ENCODE measurements at regions not wholly inside any gene's neighbourhood (a gene's known extent, or its start where the extent isn't known, plus 50 kb on each side); places are given as distances from the start of the nearest gene placed in this dataset.
"Not testable (repeated sequence)": the region's sequence is repeated elsewhere in the genome, so short reads cannot be mapped to it uniquely, and the experiment has no call there.

- DNase-seq (ENCODE audit: low read depth in 4 of 6, low spot score in 6 of 6): no peak
- no peaks in the 10 kb centered on the region for H3K27me3 ChIP-seq (ENCODE audit: control insufficient read depth, insufficient read depth, low read length)
- 100% methylated on average over 2 of the region's 7 CpGs for WGBS (ENCODE audit: insufficient coverage)
- no peak overlapping the region for H3K27ac ChIP-seq (ENCODE audit: low read depth, low read length)
- no peaks in the 10 kb centered on the region for H3K4me1 ChIP-seq (ENCODE audit: control insufficient read depth, insufficient read depth, low read length)
- H3K9me3 ChIP-seq (ENCODE audit: control insufficient read depth, insufficient read depth, low read length): no peaks in the 10 kb centered on the region
- H3K4me3 ChIP-seq (ENCODE audit: low read depth, low read length): no peak overlapping the region
- H3K36me3 ChIP-seq (ENCODE audit: control insufficient read depth, insufficient read depth, low read length): no peaks in the 10 kb centered on the region
Measured at GRCh38 chr14:97788846-97789526, 991.8 kb downstream of the VRK1 start.

GRCh38 chr14:97791072-97791471 is 993.9 kb downstream of the VRK1 start:
- no peak overlapping the region for H3K4me3 ChIP-seq (ENCODE audit: low read depth, low read length)
- no peaks in the 10 kb centered on the region for H3K9me3 ChIP-seq (ENCODE audit: control insufficient read depth, insufficient read depth, low read length)
- H3K27ac ChIP-seq (ENCODE audit: low read depth, low read length): no peak overlapping the region
- no peaks in the 10 kb centered on the region for H3K27me3 ChIP-seq (ENCODE audit: control insufficient read depth, insufficient read depth, low read length)
- no peak for DNase-seq (ENCODE audit: low read depth in 4 of 6, low spot score in 6 of 6)
- no peaks in the 10 kb centered on the region for H3K4me1 ChIP-seq (ENCODE audit: control insufficient read depth, insufficient read depth, low read length)
- no peaks in the 10 kb centered on the region for H3K36me3 ChIP-seq (ENCODE audit: control insufficient read depth, insufficient read depth, low read length)
- WGBS (ENCODE audit: insufficient coverage): no CpG with 5 or more reads among the region's 6 CpGs

DNA sequence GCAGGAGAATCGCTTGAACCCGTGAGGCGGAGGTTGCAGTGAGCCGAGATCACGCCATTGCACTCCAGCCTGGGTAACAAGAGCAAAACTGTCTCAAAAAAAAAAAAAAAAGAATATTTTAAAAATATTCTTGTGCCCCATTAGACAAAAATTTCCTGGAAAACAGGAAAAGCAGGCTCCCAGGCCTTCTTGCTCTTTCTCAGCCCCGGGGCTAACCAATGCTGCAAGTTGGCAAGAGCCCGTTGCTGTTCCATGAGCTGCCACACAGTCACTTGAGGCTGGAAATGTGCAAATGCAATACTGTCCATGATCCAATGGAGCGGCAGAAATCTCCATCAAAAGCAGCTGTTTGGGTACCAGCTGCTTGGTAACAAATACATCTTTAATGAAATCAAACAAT is 994.7 kb downstream of the VRK1 start:
- Histone ChIP-seq H3K27ac (ENCODE audit: low read depth, low read length) (no peak overlapping the region), H3K4me1 (ENCODE audit: control insufficient read depth, insufficient read depth, low read length) (no peaks in the 10 kb centered on the region), H3K36me3 (ENCODE audit: control insufficient read depth, insufficient read depth, low read length) (no peaks in the 10 kb centered on the region), H3K4me3 (ENCODE audit: low read depth, low read length) (no peak overlapping the region), H3K9me3 (ENCODE audit: control insufficient read depth, insufficient read depth, low read length) (no peaks in the 10 kb centered on the region), H3K27me3 (ENCODE audit: control insufficient read depth, insufficient read depth, low read length) (no peaks in the 10 kb centered on the region)
- WGBS (ENCODE audit: insufficient coverage): 60% methylated on average over 2 of the region's 8 CpGs
- DNase-seq (ENCODE audit: low read depth in 4 of 6, low spot score in 6 of 6): peak in 1 of 6 donors; percentile 22

DNA sequence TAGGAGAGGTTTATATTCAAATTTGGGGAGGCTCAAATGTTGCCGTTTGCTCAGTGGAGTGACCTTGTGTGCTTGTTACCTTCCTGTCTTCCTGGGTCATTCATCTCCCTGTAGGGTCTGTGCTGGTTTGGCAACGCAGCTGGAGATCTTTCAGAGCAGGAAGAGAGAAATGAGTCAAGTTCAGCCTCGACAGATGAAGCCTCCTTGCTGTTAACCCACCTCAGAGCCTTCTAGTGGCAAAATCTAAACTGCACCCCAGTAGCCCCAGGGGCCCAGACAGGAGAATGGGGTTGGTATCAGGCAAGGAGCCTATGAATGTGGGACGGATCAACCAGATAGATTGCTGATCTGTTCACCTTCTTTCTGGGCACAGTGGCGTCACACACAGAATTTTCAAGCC is 999.3 kb downstream of the VRK1 start:
- DNase-seq (ENCODE audit: low read depth in 4 of 6, low spot score in 6 of 6): no peak
- 100% methylated on average over 1 of the region's 5 CpGs for WGBS (ENCODE audit: insufficient coverage)
- no peaks in the 10 kb centered on the region for H3K36me3 ChIP-seq (ENCODE audit: control insufficient read depth, insufficient read depth, low read length)
- no peaks in the 10 kb centered on the region for H3K27me3 ChIP-seq (ENCODE audit: control insufficient read depth, insufficient read depth, low read length)
- H3K4me1 ChIP-seq (ENCODE audit: control insufficient read depth, insufficient read depth, low read length): no peaks in the 10 kb centered on the region
- no peak overlapping the region for H3K27ac ChIP-seq (ENCODE audit: low read depth, low read length)
- no peaks in the 10 kb centered on the region for H3K9me3 ChIP-seq (ENCODE audit: control insufficient read depth, insufficient read depth, low read length)
- H3K4me3 ChIP-seq (ENCODE audit: low read depth, low read length): no peak overlapping the region

DNA sequence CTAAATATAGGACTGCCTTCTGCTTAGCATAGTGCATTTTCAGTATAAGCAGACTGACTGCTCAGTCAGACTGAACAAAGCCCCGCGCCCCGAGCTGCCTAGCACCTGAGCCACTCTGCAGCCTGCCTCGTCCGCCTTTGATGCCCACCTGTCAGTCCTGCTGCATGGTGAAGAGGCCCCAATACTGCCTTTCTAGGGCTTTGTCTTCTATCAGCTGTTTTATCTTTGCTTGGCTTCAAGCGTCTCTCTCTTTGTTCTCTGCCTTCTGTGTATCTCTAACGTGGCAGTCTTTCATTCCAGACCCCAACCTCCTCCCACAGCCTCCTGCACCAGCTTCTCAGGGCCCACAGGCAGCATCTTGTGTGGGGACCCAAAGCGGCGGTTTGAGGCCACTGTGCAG is 1001.0 kb downstream of the VRK1 start:
- H3K27ac ChIP-seq (ENCODE audit: low read depth, low read length): no peak overlapping the region
- DNase-seq (ENCODE audit: low read depth in 4 of 6, low spot score in 6 of 6): peak in 1 of 6 donors; percentile 18
- no peak overlapping the region for H3K4me3 ChIP-seq (ENCODE audit: low read depth, low read length)
- no peaks in the 10 kb centered on the region for H3K27me3 ChIP-seq (ENCODE audit: control insufficient read depth, insufficient read depth, low read length)
- WGBS (ENCODE audit: insufficient coverage): 75% methylated on average over 9 of the region's 9 CpGs
- no peaks in the 10 kb centered on the region for H3K4me1 ChIP-seq (ENCODE audit: control insufficient read depth, insufficient read depth, low read length)
- no peaks in the 10 kb centered on the region for H3K9me3 ChIP-seq (ENCODE audit: control insufficient read depth, insufficient read depth, low read length)
- H3K36me3 ChIP-seq (ENCODE audit: control insufficient read depth, insufficient read depth, low read length): no peaks in the 10 kb centered on the region

DNA sequence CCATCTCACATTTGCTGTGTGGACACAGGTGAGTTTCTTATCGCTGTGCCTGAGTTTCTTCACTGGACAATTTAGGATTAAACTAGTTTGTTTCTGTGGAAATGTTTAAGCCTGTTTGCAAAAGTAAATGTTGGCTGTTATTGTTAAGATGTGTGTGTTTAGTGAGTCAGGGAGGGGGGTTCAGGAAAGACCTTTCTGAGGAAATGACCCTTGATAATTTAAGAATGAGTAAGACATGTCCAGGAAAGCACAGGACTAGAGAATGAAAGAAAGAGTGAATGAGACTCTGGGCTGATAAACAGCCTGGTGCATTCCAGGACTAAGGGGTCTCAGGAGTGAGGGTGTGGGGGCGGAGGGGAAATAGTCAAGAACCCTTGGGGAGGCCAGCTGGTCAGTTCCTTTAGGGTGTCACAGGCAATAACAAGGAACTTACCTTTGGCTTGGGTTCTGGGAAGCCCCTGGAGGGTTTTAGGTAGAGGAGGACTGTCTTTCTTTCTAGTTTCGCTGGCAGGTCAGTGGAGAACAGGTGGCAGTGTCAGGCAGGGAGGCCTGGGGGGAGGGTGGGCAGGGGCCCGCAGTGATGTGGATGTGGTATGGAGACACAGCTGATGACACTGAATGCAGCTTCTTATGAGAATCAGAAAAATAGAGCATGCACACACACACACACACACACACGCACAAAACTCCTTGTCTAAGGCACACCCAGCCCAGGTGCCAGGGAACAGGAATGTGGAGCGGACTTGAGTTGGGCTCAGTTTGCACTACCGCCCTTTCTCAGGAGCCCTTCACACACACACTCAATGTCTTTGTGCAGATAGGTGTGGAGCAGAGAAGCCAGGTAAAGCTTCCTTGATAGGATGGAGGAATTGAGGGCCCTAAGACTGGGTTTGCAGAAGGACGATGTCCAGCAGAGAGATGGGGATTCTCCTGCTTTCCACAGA is 1005.5 kb downstream of the VRK1 start:
- H3K27me3 ChIP-seq (ENCODE audit: control insufficient read depth, insufficient read depth, low read length): no peaks in the 10 kb centered on the region
- no peak overlapping the region for H3K4me3 ChIP-seq (ENCODE audit: low read depth, low read length)
- H3K9me3 ChIP-seq (ENCODE audit: control insufficient read depth, insufficient read depth, low read length): no peaks in the 10 kb centered on the region
- DNase-seq (ENCODE audit: low read depth in 4 of 6, low spot score in 6 of 6): no peak
- no peak overlapping the region for H3K27ac ChIP-seq (ENCODE audit: low read depth, low read length)
- no peaks in the 10 kb centered on the region for H3K4me1 ChIP-seq (ENCODE audit: control insufficient read depth, insufficient read depth, low read length)
- WGBS (ENCODE audit: insufficient coverage): 84% methylated on average over 4 of the region's 8 CpGs
- H3K36me3 ChIP-seq (ENCODE audit: control insufficient read depth, insufficient read depth, low read length): no peaks in the 10 kb centered on the region

- H3K27me3 ChIP-seq (ENCODE audit: control insufficient read depth, insufficient read depth, low read length): no peaks in the 10 kb centered on the region
- H3K9me3 ChIP-seq (ENCODE audit: control insufficient read depth, insufficient read depth, low read length): no peaks in the 10 kb centered on the region
- no peak for DNase-seq (ENCODE audit: low read depth in 4 of 6, low spot score in 6 of 6)
- H3K36me3 ChIP-seq (ENCODE audit: control insufficient read depth, insufficient read depth, low read length): no peaks in the 10 kb centered on the region
- H3K4me3 ChIP-seq (ENCODE audit: low read depth, low read length): no peak overlapping the region
- H3K27ac ChIP-seq (ENCODE audit: low read depth, low read length): no peak overlapping the region
- H3K4me1 ChIP-seq (ENCODE audit: control insufficient read depth, insufficient read depth, low read length): no peaks in the 10 kb centered on the region
- no CpG with 5 or more reads among the region's 2 CpGs for WGBS (ENCODE audit: insufficient coverage)
Measured at GRCh38 chr14:97804056-97804455, 1006.9 kb downstream of the VRK1 start.

- Histone ChIP-seq H3K36me3 (ENCODE audit: control insufficient read depth, insufficient read depth, low read length) (no peaks in the 10 kb centered on the region), H3K9me3 (ENCODE audit: control insufficient read depth, insufficient read depth, low read length) (no peaks in the 10 kb centered on the region), H3K4me3 (ENCODE audit: low read depth, low read length) (no peak overlapping the region), H3K27me3 (ENCODE audit: control insufficient read depth, insufficient read depth, low read length) (no peaks in the 10 kb centered on the region), H3K27ac (ENCODE audit: low read depth, low read length) (no peak overlapping the region), H3K4me1 (ENCODE audit: control insufficient read depth, insufficient read depth, low read length) (no peaks in the 10 kb centered on the region)
- peak in 1 of 6 donors; percentile 14 for DNase-seq (ENCODE audit: low read depth in 4 of 6, low spot score in 6 of 6)
- WGBS (ENCODE audit: insufficient coverage): 72% methylated on average over 5 of the region's 9 CpGs
Measured at GRCh38 chr14:97806891-97807290, 1009.7 kb downstream of the VRK1 start.

- not testable (repeated sequence) for H3K4me1 ChIP-seq (ENCODE audit: control insufficient read depth, insufficient read depth, low read length); H3K36me3 ChIP-seq (ENCODE audit: control insufficient read depth, insufficient read depth, low read length); H3K4me3 ChIP-seq (ENCODE audit: low read depth, low read length); H3K27ac ChIP-seq (ENCODE audit: low read depth, low read length); H3K9me3 ChIP-seq (ENCODE audit: control insufficient read depth, insufficient read depth, low read length); H3K27me3 ChIP-seq (ENCODE audit: control insufficient read depth, insufficient read depth, low read length); DNase-seq (ENCODE audit: low read depth in 4 of 6, low spot score in 6 of 6)
- WGBS (ENCODE audit: insufficient coverage): 94% methylated on average over 4 of the region's 4 CpGs
Measured at GRCh38 chr14:97808541-97808940, 1011.4 kb downstream of the VRK1 start.

DNA sequence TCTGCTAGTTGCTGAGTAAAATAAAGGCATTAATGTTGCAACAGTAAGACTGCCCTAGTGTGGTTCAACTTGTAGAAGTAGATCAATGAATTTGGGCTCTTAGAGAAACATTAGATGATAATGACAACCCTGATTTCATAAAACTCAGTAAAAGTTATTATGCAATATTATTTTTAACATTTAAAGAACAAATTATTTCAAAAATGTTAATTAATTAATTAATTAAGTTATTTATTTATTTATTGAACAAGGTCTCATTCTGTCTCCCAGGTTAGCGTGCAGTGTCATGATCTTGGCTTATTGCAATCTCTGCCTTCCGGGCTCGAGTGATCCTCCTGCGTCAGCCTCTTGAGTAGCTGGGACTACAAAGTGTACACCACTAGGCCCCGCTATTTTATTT is 1016.4 kb downstream of the VRK1 start:
- WGBS (ENCODE audit: insufficient coverage): 100% methylated on average over 3 of the region's 5 CpGs
- DNase-seq (ENCODE audit: low read depth in 4 of 6, low spot score in 6 of 6): no peak
- H3K36me3 ChIP-seq (ENCODE audit: control insufficient read depth, insufficient read depth, low read length): no peaks in the 10 kb centered on the region
- no peak overlapping the region for H3K27ac ChIP-seq (ENCODE audit: low read depth, low read length)
- H3K4me1 ChIP-seq (ENCODE audit: control insufficient read depth, insufficient read depth, low read length): no peaks in the 10 kb centered on the region
- no peak overlapping the region for H3K4me3 ChIP-seq (ENCODE audit: low read depth, low read length)
- no peaks in the 10 kb centered on the region for H3K9me3 ChIP-seq (ENCODE audit: control insufficient read depth, insufficient read depth, low read length)
- H3K27me3 ChIP-seq (ENCODE audit: control insufficient read depth, insufficient read depth, low read length): no peaks in the 10 kb centered on the region

Data from spinal cord (tissue), 9 donors.